Gastroesophageal sphincter (tissue), 3 donors: ENCODE measurements at regions not wholly inside any gene's neighbourhood (a gene's known extent, or its start where the extent isn't known, plus 50 kb on each side); places are given as distances from the start of the nearest gene placed in this dataset.

Source experiments
- CTCF ChIP-seq, 4 experiments: fragments of 200-600 bp in 2 of 4; fragments of 450-650 bp in 2 of 4; sonication (generic) in 1 of 4; IDR thresholded peaks; one replicate each; pipeline ENCODE4 v1.5.1; 2017 to 2019; ENCODE audit warnings: antibody characterized with exemption in 4 of 4, mild to moderate bottlenecking in 2 of 4, moderate library complexity in 2 of 4
- EP300 ChIP-seq: sonication (generic); formaldehyde crosslinking; IDR thresholded peaks from one replicate; pipeline ENCODE4 v1.6.1; 2017; ENCODE audit warnings: antibody characterized with exemption, mild to moderate bottlenecking
- POLR2A ChIP-seq, 2 donors: fragments of 450-650 bp; IDR thresholded peaks; one replicate each; pipeline ENCODE4 v1.6.1; 2017; ENCODE audit warnings: antibody characterized with exemption in 2 of 2, mild to moderate bottlenecking in 2 of 2, moderate library complexity in 1 of 2
- POLR2AphosphoS5 ChIP-seq: sonication (generic); formaldehyde crosslinking; IDR thresholded peaks from one replicate; pipeline ENCODE4 v1.6.1; 2017; ENCODE audit warnings: antibody characterized with exemption

GRCh38 chr20:60695226-60696000 lies 556.6 kb upstream of the CDH4 start:
- no peak for TF ChIP-seq CTCF (IDR thresholded peaks at IDR 0.05)
- no peak for TF ChIP-seq EP300
- TF ChIP-seq POLR2A (IDR thresholded peaks at IDR 0.05), result no peak
- TF ChIP-seq POLR2AphosphoS5, result no peak
